HEK293 (cell line): ENCODE measurements at regions not wholly inside any gene's neighbourhood (a gene's known extent, or its start where the extent isn't known, plus 50 kb on each side); places are given as distances from the start of the nearest gene placed in this dataset.

Experiments
- ATF2 ChIP-seq: fragments of 450-650 bp; formaldehyde crosslinking; IDR thresholded peaks from 2 replicates; pipeline ENCODE4 v1.5.1; 2016; ENCODE audit warnings: missing biosample characterization, missing genetic modification characterization, low read depth
- KLF16 ChIP-seq: fragments of 450-650 bp; formaldehyde crosslinking; IDR thresholded peaks from 2 replicates; pipeline ENCODE4 v1.5.1; 2017; ENCODE audit warnings: missing biosample characterization, missing genetic modification characterization
- KLF17 ChIP-seq: fragments of 450-650 bp; formaldehyde crosslinking; IDR thresholded peaks from 2 replicates; pipeline ENCODE4 v1.5.1; 2016; ENCODE audit warnings: missing biosample characterization, missing genetic modification characterization
- YY1 ChIP-seq: fragments of 450-650 bp; formaldehyde crosslinking; IDR thresholded peaks from 2 replicates; pipeline ENCODE4 v1.5.1; 2018; ENCODE audit warnings: missing biosample characterization, missing genetic modification characterization
- ZNF221 ChIP-seq: fragments of 450-650 bp; formaldehyde crosslinking; IDR thresholded peaks from 2 replicates; pipeline ENCODE4 v1.5.1; 2017; ENCODE audit warnings: missing biosample characterization, missing genetic modification characterization, borderline replicate concordance
- ZNF274 ChIP-seq, 2 experiments: fragments of 200-500 bp in 1 of 2; fragments of 450-650 bp in 1 of 2; sonication (Bioruptor generic) in 1 of 2; formaldehyde crosslinking in 1 of 2; IDR thresholded peaks; 2 replicates each; pipeline versions ENCODE4 v1.5.1 to v1.6.1; 2014 to 2016; ENCODE audit warnings: borderline replicate concordance in 1 of 2, inconsistent platforms in 1 of 2, low read length in 1 of 2, missing biosample characterization in 1 of 2, missing genetic modification characterization in 1 of 2
- ZNF404 ChIP-seq: fragments of 450-650 bp; formaldehyde crosslinking; IDR thresholded peaks from 2 replicates; pipeline ENCODE4 v1.5.1; 2017; ENCODE audit warnings: missing biosample characterization, missing genetic modification characterization
- ZNF580 ChIP-seq: fragments of 450-650 bp; formaldehyde crosslinking; IDR thresholded peaks from 2 replicates; pipeline ENCODE4 v1.5.1; 2016; ENCODE audit warnings: missing biosample characterization, missing genetic modification characterization
- ZNF701 ChIP-seq: fragments of 450-650 bp; formaldehyde crosslinking; IDR thresholded peaks from 2 replicates; pipeline ENCODE4 v1.5.1; 2016; ENCODE audit warnings: missing biosample characterization, missing genetic modification characterization
- ZNF792 ChIP-seq: fragments of 450-650 bp; formaldehyde crosslinking; IDR thresholded peaks from 2 replicates; pipeline ENCODE4 v1.5.1; 2016; ENCODE audit warnings: missing biosample characterization, missing genetic modification characterization
- TF ChIP-seq, protein P1 (sequence below): fragments of 450-650 bp; formaldehyde crosslinking; conservative IDR thresholded peaks from 2 replicates; pipeline ENCODE4 v1.5.1; 2016; ENCODE audit warnings: low read depth, missing biosample characterization, missing genetic modification characterization
- TF ChIP-seq, protein P2 (sequence below): fragments of 450-650 bp; formaldehyde crosslinking; IDR thresholded peaks from 2 replicates; pipeline ENCODE4 v1.5.1; 2016; ENCODE audit warnings: missing biosample characterization, missing genetic modification characterization

DNA sequence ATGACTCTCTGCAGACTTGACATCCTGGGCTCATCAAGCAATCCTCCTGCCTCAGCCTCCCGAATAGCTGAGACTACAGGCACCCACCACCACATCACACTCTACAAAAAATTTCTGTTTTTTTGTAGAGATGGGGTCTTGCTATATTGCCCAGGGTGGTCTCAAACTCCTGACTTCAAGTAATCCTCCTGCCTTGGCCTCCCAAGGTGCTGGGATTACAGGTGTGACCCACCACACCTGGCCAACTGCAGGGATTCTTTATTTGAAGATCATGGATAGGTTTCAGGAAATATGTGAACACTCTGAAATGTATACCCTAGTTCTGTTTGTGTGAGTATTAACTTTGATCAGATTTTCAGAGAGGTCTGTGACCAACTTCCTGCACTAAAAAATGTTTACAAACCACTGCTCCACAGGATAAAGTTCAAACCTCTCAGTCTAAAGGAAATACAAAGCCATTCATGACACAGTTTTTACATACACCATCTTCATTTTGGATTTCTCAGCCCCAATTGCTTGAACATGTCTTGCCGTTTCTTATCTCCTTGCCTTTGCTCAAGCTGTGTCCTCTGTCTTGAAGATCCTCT is 252.3 kb upstream of the FGGY start:
- TF ChIP-seq ZNF221 (tag by site-specific recombination) (no peak), ZNF701 (no peak), KLF16 (tag by site-specific recombination) (no peak), ZNF792 (tag by site-specific recombination) (no peak), YY1 (tag by site-specific recombination) (no peak), ZNF580 (tag by site-specific recombination) (no peak), ATF2 (tag by site-specific recombination) (no peak), ZNF404 (tag by site-specific recombination) (no peak), ZNF274 (IDR thresholded peaks at IDR 0.05; ENCODE audit: low read length) (no peak), ZNF274 (tag by site-specific recombination; IDR thresholded peaks at IDR 0.05; ENCODE audit: borderline replicate concordance) (no peak), KLF17 (tag by site-specific recombination) (no peak)
- TF ChIP-seq, protein P1, sequence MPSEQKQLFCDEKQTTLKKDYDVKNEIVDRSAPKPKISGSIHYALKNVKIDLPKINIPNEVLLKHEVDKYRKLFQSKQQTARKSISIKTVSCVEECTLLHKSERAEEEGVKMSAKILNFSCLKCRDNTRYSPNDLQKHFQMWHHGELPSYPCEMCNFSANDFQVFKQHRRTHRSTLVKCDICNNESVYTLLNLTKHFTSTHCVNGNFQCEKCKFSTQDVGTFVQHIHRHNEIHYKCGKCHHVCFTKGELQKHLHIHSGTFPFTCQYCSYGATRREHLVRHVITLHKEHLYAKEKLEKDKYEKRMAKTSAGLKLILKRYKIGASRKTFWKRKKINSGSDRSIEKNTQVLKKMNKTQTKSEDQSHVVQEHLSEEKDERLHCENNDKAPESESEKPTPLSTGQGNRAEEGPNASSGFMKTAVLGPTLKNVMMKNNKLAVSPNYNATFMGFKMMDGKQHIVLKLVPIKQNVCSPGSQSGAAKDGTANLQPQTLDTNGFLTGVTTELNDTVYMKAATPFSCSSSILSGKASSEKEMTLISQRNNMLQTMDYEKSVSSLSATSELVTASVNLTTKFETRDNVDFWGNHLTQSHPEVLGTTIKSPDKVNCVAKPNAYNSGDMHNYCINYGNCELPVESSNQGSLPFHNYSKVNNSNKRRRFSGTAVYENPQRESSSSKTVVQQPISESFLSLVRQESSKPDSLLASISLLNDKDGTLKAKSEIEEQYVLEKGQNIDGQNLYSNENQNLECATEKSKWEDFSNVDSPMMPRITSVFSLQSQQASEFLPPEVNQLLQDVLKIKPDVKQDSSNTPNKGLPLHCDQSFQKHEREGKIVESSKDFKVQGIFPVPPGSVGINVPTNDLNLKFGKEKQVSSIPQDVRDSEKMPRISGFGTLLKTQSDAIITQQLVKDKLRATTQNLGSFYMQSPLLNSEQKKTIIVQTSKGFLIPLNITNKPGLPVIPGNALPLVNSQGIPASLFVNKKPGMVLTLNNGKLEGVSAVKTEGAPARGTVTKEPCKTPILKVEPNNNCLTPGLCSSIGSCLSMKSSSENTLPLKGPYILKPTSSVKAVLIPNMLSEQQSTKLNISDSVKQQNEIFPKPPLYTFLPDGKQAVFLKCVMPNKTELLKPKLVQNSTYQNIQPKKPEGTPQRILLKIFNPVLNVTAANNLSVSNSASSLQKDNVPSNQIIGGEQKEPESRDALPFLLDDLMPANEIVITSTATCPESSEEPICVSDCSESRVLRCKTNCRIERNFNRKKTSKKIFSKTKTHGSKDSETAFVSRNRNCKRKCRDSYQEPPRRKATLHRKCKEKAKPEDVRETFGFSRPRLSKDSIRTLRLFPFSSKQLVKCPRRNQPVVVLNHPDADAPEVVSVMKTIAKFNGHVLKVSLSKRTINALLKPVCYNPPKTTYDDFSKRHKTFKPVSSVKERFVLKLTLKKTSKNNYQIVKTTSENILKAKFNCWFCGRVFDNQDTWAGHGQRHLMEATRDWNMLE (tag by site-specific recombination) = no peak
- TF ChIP-seq, protein P2, sequence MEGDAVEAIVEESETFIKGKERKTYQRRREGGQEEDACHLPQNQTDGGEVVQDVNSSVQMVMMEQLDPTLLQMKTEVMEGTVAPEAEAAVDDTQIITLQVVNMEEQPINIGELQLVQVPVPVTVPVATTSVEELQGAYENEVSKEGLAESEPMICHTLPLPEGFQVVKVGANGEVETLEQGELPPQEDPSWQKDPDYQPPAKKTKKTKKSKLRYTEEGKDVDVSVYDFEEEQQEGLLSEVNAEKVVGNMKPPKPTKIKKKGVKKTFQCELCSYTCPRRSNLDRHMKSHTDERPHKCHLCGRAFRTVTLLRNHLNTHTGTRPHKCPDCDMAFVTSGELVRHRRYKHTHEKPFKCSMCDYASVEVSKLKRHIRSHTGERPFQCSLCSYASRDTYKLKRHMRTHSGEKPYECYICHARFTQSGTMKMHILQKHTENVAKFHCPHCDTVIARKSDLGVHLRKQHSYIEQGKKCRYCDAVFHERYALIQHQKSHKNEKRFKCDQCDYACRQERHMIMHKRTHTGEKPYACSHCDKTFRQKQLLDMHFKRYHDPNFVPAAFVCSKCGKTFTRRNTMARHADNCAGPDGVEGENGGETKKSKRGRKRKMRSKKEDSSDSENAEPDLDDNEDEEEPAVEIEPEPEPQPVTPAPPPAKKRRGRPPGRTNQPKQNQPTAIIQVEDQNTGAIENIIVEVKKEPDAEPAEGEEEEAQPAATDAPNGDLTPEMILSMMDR (tag by site-specific recombination) = no peak
